ENCODE measurements at regions not wholly inside any gene's neighbourhood (a gene's known extent, or its start where the extent isn't known, plus 50 kb on each side); places are given as distances from the start of the nearest gene placed in this dataset.

- H3K4me1 ChIP-seq (ENCODE audit: control insufficient read depth, insufficient read depth, low read length) = peaks cover 9% of the 10 kb centered on the region
- H3K27me3 ChIP-seq (replicated peaks; ENCODE audit: control insufficient read depth, insufficient read depth, low read length) = peaks cover 20% of the 10 kb centered on the region
- no peak for DNase-seq (ENCODE audit: low read depth)
- H3K9me3 ChIP-seq (ENCODE audit: control insufficient read depth, low read length) = no peaks in the 10 kb centered on the region
- no peaks in the 10 kb centered on the region for H3K36me3 ChIP-seq (ENCODE audit: control insufficient read depth, insufficient read depth, low read length, severe bottlenecking)
- H3K4me3 ChIP-seq (ENCODE audit: low read length) = no peak overlapping the region
- no peak overlapping the region for H3K9ac ChIP-seq (ENCODE audit: low read length)
Observed at GRCh38 chr3:127483005-127483641, 107.4 kb downstream of the TPRA1 start.

- H3K4me1 ChIP-seq (ENCODE audit: control insufficient read depth, insufficient read depth, low read length) = peaks cover 9% of the 10 kb centered on the region
- H3K9me3 ChIP-seq (ENCODE audit: control insufficient read depth, low read length) = no peaks in the 10 kb centered on the region
- no peaks in the 10 kb centered on the region for H3K36me3 ChIP-seq (ENCODE audit: control insufficient read depth, insufficient read depth, low read length, severe bottlenecking)
- peak; percentile 46 for DNase-seq (ENCODE audit: low read depth)
- no peak overlapping the region for H3K4me3 ChIP-seq (ENCODE audit: low read length)
- peaks cover 22% of the 10 kb centered on the region for H3K27me3 ChIP-seq (replicated peaks; ENCODE audit: control insufficient read depth, insufficient read depth, low read length)
- H3K9ac ChIP-seq (ENCODE audit: low read length) = no peak overlapping the region
Observed at GRCh38 chr3:127482216-127483004, 108.1 kb downstream of the TPRA1 start.

- Histone ChIP-seq H3K27me3 (replicated peaks; ENCODE audit: control insufficient read depth, insufficient read depth, low read length) (peaks cover 36% of the 10 kb centered on the region), H3K9me3 (ENCODE audit: control insufficient read depth, low read length) (peaks cover 4% of the 10 kb centered on the region), H3K9ac (ENCODE audit: low read length) (no peak overlapping the region), H3K36me3 (ENCODE audit: control insufficient read depth, insufficient read depth, low read length, severe bottlenecking) (no peaks in the 10 kb centered on the region), H3K4me3 (ENCODE audit: low read length) (no peak overlapping the region), H3K4me1 (ENCODE audit: control insufficient read depth, insufficient read depth, low read length) (peaks cover 9% of the 10 kb centered on the region)
- no peak for DNase-seq (ENCODE audit: low read depth)
Observed at GRCh38 chr3:127480196-127480954, 110.2 kb downstream of the TPRA1 start.

GRCh38 chr3:127479449-127479848 lies 111.1 kb downstream of the TPRA1 start:
- Histone ChIP-seq H3K36me3 (ENCODE audit: control insufficient read depth, insufficient read depth, low read length, severe bottlenecking) (no peaks in the 10 kb centered on the region), H3K4me3 (ENCODE audit: low read length) (no peak overlapping the region), H3K27me3 (replicated peaks; ENCODE audit: control insufficient read depth, insufficient read depth, low read length) (peaks cover 45% of the 10 kb centered on the region), H3K9ac (ENCODE audit: low read length) (no peak overlapping the region), H3K9me3 (ENCODE audit: control insufficient read depth, low read length) (peaks cover 4% of the 10 kb centered on the region), H3K4me1 (ENCODE audit: control insufficient read depth, insufficient read depth, low read length) (peaks cover 9% of the 10 kb centered on the region)
- no peak for DNase-seq (ENCODE audit: low read depth)

GRCh38 chr3:127478922-127479321 lies 111.6 kb downstream of the TPRA1 start:
- Histone ChIP-seq H3K27me3 (replicated peaks; ENCODE audit: control insufficient read depth, insufficient read depth, low read length) (peaks cover 50% of the 10 kb centered on the region), H3K9me3 (ENCODE audit: control insufficient read depth, low read length) (peaks cover 4% of the 10 kb centered on the region), H3K4me1 (ENCODE audit: control insufficient read depth, insufficient read depth, low read length) (peaks cover 9% of the 10 kb centered on the region), H3K9ac (ENCODE audit: low read length) (no peak overlapping the region), H3K36me3 (ENCODE audit: control insufficient read depth, insufficient read depth, low read length, severe bottlenecking) (no peaks in the 10 kb centered on the region), H3K4me3 (ENCODE audit: low read length) (no peak overlapping the region)
- no peak for DNase-seq (ENCODE audit: low read depth)

GRCh38 chr3:127477396-127477795 lies 113.1 kb downstream of the TPRA1 start:
- Histone ChIP-seq H3K9me3 (ENCODE audit: control insufficient read depth, low read length) (peaks cover 6% of the 10 kb centered on the region), H3K36me3 (ENCODE audit: control insufficient read depth, insufficient read depth, low read length, severe bottlenecking) (no peaks in the 10 kb centered on the region), H3K9ac (ENCODE audit: low read length) (no peak overlapping the region), H3K4me1 (ENCODE audit: control insufficient read depth, insufficient read depth, low read length) (peaks cover 3% of the 10 kb centered on the region), H3K4me3 (ENCODE audit: low read length) (no peak overlapping the region), H3K27me3 (replicated peaks; ENCODE audit: control insufficient read depth, insufficient read depth, low read length) (peaks cover 56% of the 10 kb centered on the region)
- DNase-seq (ENCODE audit: low read depth) = no peak

GRCh38 chr3:127476936-127477335 lies 113.6 kb downstream of the TPRA1 start:
- Histone ChIP-seq H3K4me1 (ENCODE audit: control insufficient read depth, insufficient read depth, low read length) (no peaks in the 10 kb centered on the region), H3K4me3 (ENCODE audit: low read length) (no peak overlapping the region), H3K9ac (ENCODE audit: low read length) (no peak overlapping the region), H3K36me3 (ENCODE audit: control insufficient read depth, insufficient read depth, low read length, severe bottlenecking) (no peaks in the 10 kb centered on the region), H3K27me3 (replicated peaks; ENCODE audit: control insufficient read depth, insufficient read depth, low read length) (peaks cover 56% of the 10 kb centered on the region), H3K9me3 (ENCODE audit: control insufficient read depth, low read length) (peaks cover 6% of the 10 kb centered on the region)
- DNase-seq (ENCODE audit: low read depth) = no peak

- DNase-seq (ENCODE audit: low read depth) = no peak
- H3K27me3 ChIP-seq (replicated peaks; ENCODE audit: control insufficient read depth, insufficient read depth, low read length) = peaks cover 60% of the 10 kb centered on the region
- no peak overlapping the region for H3K9ac ChIP-seq (ENCODE audit: low read length)
- H3K9me3 ChIP-seq (ENCODE audit: control insufficient read depth, low read length) = peaks cover 6% of the 10 kb centered on the region
- no peaks in the 10 kb centered on the region for H3K36me3 ChIP-seq (ENCODE audit: control insufficient read depth, insufficient read depth, low read length, severe bottlenecking)
- no peak overlapping the region for H3K4me3 ChIP-seq (ENCODE audit: low read length)
- no peaks in the 10 kb centered on the region for H3K4me1 ChIP-seq (ENCODE audit: control insufficient read depth, insufficient read depth, low read length)
Observed at GRCh38 chr3:127475975-127476705, 114.4 kb downstream of the TPRA1 start.

- H3K27me3 ChIP-seq (replicated peaks; ENCODE audit: control insufficient read depth, insufficient read depth, low read length) = peaks cover 65% of the 10 kb centered on the region
- DNase-seq (ENCODE audit: low read depth) = no peak
- H3K36me3 ChIP-seq (ENCODE audit: control insufficient read depth, insufficient read depth, low read length, severe bottlenecking) = no peaks in the 10 kb centered on the region
- H3K9me3 ChIP-seq (ENCODE audit: control insufficient read depth, low read length) = peaks cover 6% of the 10 kb centered on the region
- no peaks in the 10 kb centered on the region for H3K4me1 ChIP-seq (ENCODE audit: control insufficient read depth, insufficient read depth, low read length)
- H3K4me3 ChIP-seq (ENCODE audit: low read length) = no peak overlapping the region
- no peak overlapping the region for H3K9ac ChIP-seq (ENCODE audit: low read length)
Observed at GRCh38 chr3:127475391-127475790, 115.1 kb downstream of the TPRA1 start.

GRCh38 chr3:127473244-127474024 lies 117.1 kb downstream of the TPRA1 start:
- H3K9ac ChIP-seq (ENCODE audit: low read length) = no peak overlapping the region
- H3K9me3 ChIP-seq (ENCODE audit: control insufficient read depth, low read length) = peaks cover 6% of the 10 kb centered on the region
- H3K36me3 ChIP-seq (ENCODE audit: control insufficient read depth, insufficient read depth, low read length, severe bottlenecking) = no peaks in the 10 kb centered on the region
- H3K4me1 ChIP-seq (ENCODE audit: control insufficient read depth, insufficient read depth, low read length) = no peaks in the 10 kb centered on the region
- no peak overlapping the region for H3K4me3 ChIP-seq (ENCODE audit: low read length)
- DNase-seq (ENCODE audit: low read depth) = no peak
- H3K27me3 ChIP-seq (replicated peaks; ENCODE audit: control insufficient read depth, insufficient read depth, low read length) = peaks cover 59% of the 10 kb centered on the region
